OCI-M1 (cell line): ENCODE measurements at regions not wholly inside any gene's neighbourhood (a gene's known extent, or its start where the extent isn't known, plus 50 kb on each side); places are given as distances from the start of the nearest gene placed in this dataset.
A peak's percentile ranks its signal among the peaks of the same experiment; 100 is the strongest.

Source experiments
- DNase-seq: peaks from one replicate; lab custom pipeline; 2025; lab: John Stamatoyannopoulos, UW

- peak; percentile 19 for DNase-seq
These were observed 363.7 kb downstream of the SETD4 start for GRCh38 chr21:35696644-35697043.

GRCh38 chr21:35692311-35692710 is 368.0 kb downstream of the SETD4 start:
- no peak for DNase-seq

DNA sequence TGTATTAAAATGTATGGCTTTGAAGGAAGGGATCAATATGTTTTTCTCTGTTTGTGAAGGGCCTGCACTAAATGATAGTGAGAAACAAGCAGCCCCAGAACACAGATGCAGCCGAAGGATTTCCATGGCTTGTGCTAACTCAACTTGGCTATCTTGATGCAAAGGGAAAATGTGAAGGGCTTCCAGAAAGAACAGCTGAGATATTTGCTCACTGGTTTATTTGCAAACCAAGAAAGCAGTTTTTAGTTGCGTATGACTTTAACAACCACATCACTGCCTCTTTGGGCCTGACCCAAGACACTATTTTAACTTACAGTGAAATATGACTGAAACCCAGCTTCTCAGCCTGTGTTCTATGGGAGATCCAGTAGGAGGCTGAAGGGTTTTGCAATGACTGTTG is 369.9 kb downstream of the SETD4 start:
- no peak for DNase-seq

- no peak for DNase-seq
These were observed 374.2 kb downstream of the SETD4 start for GRCh38 chr21:35686156-35686555.

GRCh38 chr21:35683664-35684304 is 376.5 kb downstream of the SETD4 start:
- DNase-seq: no peak

DNA sequence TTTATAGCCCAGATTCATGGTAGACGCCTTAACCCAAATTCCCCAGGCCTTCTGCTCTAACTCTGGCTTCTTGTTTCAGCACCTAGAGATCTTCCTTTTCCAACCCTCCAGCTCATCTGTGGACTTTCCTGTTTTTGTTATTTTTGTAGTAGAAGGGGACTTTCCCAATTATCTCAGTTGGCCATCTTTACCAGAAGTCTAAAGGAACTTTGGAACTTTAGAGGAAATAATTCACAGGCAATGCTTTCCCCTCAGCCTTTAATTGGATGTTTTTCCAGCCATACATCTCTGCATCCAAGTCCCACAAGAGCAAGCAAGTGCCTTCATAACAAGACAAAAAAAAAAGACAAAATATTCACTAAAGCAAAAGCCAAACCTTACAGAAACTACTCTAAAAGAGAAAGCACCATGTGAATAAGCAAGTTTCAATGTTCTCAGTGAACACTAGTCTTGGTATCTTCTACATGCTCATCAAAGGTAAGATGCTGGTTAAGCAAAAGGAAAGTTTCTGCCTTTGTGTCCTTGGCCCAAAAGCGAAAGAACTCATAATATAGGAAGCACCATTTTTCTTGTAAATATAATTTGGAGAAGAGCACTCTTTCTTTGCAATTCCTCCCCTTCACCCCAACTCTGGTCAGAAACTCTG is 377.3 kb downstream of the SETD4 start:
- no peak for DNase-seq

DNA sequence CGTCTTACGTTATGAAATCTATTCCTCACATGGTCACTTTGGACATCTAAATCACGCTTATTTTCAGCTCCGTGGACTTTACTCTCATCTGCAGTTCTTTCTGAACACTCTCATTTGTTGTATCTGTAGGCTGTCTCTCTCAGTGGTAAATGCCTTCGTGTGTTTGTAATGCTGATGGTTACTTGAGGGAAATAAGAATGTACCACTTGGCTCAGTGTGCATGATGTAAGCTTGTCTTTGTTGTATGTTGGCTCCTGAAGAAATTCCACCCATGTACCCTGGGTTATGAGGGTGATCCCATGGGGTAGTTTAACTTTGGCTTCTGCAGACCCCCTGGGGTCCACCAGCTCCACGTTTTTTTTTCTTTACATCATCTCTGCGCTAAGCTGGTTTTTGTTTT is 378.4 kb downstream of the SETD4 start:
- DNase-seq: no peak

GRCh38 chr21:35679076-35679475 is 381.2 kb downstream of the SETD4 start:
- DNase-seq: no peak

- no peak for DNase-seq
These were observed 381.9 kb downstream of the SETD4 start for GRCh38 chr21:35678393-35678792.

DNA sequence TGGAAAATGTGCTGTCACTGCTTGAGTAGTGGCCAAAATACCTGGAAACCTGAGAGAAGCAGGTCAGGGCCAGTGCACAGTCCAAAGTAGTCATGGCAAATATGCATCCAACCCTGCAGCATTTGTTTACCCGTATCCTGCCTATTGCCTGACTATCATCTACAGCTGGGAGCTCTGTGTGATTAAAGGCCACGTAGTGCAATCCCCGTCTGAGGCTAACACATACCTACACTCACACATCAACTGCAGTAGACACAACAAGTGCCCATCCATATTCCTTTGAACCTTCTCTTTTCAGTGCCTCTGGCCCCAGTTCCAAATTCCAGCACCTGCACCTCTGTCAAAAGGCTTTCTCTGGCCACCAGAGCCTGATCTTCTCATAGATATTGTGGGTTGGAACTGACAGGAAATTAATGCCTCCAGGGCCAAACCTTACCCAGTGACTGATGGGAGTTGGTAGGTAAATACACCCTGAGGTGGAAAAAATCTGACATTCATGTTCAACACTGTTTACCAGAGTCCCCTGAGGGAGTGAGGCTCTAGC is 383.0 kb downstream of the SETD4 start:
- DNase-seq: no peak

GRCh38 chr21:35674895-35675470 is 385.3 kb downstream of the SETD4 start:
- peak; percentile 39 for DNase-seq

DNA sequence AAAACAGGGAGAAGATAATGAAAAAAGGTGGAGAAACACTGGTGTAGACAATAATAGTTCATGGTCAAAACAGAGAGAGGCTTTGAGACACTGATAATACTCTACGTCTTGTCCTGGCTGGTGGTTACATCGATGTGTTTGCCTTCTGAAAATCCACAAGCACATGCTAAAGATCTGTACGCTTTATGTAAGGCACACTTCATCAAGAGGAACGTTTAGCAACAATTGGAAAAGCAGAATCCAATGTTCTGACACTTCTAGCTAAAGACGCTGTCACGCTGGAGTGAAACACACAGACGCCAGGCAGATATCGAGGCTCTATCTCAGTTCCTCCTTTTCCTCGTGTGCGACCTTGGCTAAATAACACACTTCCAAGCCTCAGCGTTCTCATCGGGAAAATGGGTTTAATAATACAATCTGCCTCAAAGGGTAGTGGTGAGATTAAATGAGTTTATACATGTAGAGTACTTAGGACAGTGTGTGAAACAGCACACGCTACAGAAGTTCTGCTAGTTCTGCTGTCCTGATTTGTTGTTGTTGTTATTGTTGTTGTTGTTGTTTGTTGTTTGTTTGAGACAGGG is 386.1 kb downstream of the SETD4 start:
- no peak for DNase-seq

DNA sequence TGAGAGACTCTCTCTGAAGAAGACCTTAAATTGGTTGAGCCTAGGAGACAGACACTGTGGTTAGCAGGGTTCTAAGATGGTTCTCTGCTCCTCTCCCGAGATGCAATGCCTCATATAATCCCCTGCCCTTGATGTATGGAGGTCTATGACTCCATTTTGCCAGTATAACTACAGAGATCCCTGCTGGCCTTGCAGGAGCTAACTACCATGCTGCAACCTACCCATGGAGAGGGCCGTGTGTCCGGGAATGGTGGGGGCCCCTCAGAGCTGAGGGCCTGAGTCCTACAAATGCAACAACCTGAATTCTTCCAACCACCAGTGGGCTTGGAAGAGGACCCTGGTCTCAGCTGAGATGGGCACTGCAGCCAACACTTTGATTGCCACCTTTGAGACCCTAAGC is 388.0 kb downstream of the SETD4 start:
- DNase-seq: no peak

DNA sequence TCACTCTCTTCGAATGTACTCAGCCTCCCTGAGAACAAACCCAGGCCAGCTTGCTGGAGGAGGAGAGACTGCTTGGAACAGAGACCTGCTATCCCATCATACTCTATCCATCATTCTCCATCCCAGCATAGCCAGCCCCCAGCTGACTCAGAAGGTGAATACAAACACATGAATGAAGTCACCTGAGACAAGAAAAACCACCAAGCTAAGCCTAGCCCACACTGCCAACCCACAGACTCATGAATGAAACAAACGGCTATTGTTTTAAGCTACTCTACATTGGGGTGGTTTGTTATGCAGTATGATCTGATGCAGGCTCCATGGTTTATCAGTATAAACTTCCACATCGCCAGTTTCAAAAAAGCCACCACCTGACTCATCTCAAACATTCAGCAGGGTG is 395.6 kb downstream of the SETD4 start:
- DNase-seq: no peak

DNA sequence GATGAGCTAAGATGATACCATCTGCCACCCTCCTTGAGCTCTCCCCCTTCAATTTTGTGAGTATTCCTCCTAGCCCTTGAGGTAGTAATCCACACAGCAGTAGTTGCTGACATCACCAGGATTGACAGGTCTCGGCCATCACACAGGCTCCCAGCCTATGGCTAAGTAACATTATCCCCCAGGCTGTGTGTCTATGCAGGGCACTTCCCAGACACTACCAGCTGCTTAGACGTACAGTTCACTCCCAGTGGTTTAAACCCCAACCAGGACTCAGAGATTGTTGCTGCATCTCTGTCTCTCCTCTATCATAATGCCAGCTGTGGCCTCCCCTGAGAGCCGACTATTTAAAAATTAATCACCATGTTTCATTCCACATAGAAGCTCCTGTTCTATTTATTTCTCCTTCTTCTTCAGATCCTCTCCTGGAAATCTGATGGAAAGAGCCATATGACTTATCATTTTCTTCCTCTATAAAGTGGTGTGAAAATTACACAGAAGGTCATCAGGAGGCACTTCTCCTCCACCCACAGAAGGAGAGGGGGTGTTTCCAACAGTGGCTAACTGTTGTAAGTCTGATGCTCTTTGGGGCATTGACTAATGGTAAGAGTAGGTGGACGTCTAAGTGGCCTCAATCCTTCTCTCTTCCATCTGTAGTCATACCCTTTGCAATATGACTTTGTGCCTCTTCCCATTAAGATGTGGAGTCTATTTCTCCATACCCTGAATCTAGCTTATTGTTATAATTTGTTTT is 396.3 kb downstream of the SETD4 start:
- no peak for DNase-seq

DNA sequence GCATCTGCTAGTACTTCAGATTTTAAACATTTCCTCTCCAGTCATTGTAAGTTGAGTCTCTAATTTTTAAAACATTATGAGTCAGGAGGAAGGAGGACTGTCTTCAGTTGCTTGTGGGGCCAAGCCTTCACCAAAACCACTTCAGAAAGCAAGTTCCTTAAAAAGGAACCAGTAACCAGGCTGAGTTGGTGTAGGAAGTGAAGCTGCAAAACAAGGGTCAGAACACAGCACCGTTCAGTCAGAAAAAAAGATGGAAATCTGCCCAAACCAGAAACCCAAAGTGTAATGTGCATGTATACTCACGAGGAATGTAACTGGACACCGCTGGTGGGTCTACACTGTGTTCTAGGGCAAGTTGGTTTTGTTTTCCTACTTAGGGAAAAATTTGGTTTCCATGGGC is 402.1 kb downstream of the SETD4 start:
- DNase-seq: peak; percentile 68

DNA sequence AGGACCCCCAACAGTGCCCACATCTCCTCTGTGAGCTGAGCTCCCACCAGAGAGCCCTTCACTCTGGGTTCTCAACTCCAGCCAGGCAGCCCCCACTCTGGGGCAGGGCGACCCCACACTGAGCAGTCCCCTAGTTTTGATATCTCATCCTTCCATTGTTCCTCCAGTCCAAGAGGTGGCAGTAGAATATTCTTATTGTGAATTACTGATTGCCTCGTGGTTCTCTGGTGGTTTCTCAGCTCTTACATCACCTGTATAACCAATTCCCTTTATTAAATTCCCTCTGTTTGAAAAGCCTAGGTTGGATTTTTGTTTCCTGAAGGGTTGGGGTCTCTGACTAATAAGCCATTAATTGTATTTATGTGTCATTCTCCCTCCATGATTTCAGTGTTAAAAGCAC is 407.5 kb downstream of the SETD4 start:
- peak; percentile 76 for DNase-seq

DNA sequence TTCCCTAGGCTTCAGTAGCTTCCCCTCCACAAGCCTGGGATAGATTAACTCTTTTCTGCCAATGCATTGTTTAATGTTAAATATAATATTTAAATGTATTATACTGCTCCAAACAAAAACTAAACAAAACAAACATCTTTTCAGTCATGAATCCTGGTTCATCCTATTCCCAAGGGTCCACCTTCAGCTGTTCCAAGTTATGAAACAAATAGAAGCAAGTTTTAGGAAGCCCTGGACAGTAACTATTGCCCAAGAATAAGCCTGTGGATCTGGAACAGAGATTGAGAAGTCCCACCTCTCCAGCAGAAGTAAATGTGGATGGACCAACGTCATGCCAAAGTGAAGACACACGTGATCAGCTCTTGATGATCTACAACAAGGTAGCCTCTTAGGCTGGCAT is 408.1 kb downstream of the SETD4 start:
- no peak for DNase-seq

GRCh38 chr21:35651196-35651595 is 409.1 kb downstream of the SETD4 start:
- DNase-seq: no peak

DNA sequence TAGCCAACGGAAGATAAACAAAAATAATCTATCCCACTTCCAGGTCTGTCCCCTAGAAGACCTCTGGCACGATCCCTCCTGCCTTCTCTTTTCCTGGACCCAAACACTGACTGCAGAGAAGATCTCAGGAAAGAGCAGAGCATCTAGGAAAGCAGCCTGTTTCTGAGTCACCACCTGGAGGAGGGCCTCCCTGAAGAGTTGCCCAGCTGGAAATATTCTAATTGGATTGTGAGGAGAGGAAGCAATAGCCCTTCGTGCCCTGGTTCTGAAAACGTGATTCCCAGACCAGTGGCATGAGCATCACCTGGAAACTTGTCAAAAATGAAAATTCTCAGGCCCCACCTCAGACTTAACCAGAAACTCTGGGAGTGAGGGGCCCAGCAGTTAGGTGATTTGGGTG is 411.1 kb downstream of the SETD4 start:
- no peak for DNase-seq

- DNase-seq: peak; percentile 29
These were observed 411.8 kb downstream of the SETD4 start for GRCh38 chr21:35648512-35648911.

- no peak for DNase-seq
These were observed 413.7 kb downstream of the SETD4 start for GRCh38 chr21:35646606-35647005.
